Activated CD8-positive, alpha-beta memory T cell treated with anti-CD3 and anti-CD28 coated beads for 48 hours (primary cell): ENCODE measurements at regions not wholly inside any gene's neighbourhood (a gene's known extent, or its start where the extent isn't known, plus 50 kb on each side); places are given as distances from the start of the nearest gene placed in this dataset.
"Not testable (repeated sequence)": the region's sequence is repeated elsewhere in the genome, so short reads cannot be mapped to it uniquely, and the experiment has no call there.

ENCODE experiments used
- DNase-seq, 3 experiments: peaks; one replicate each; pipeline ENCODE4 v3.0.0-alpha.2; 2020; ENCODE audit warnings: low read depth in 2 of 3, low spot score in 2 of 3

- no peak for DNase-seq
Measured at GRCh38 chr16:79844603-79845002, 244.1 kb upstream of the MAF start.

GRCh38 chr16:79843631-79844043, 243.1 kb upstream of the MAF start:
- DNase-seq, result no peak

GRCh38 chr16:79843145-79843544, 242.6 kb upstream of the MAF start:
- DNase-seq, result no peak

- no peak for DNase-seq
Measured at GRCh38 chr16:79842197-79842596, 241.7 kb upstream of the MAF start.

GRCh38 chr16:79839466-79840341, 239.2 kb upstream of the MAF start:
- no peak for DNase-seq

- DNase-seq, result no peak
Measured at GRCh38 chr16:79838496-79839259, 238.1 kb upstream of the MAF start.

- DNase-seq, result no peak
Measured at GRCh38 chr16:79836144-79836543, 235.6 kb upstream of the MAF start.

GRCh38 chr16:79835194-79835593, 234.7 kb upstream of the MAF start:
- DNase-seq, result no peak

GRCh38 chr16:79834720-79835119, 234.2 kb upstream of the MAF start:
- DNase-seq, result no peak

- not testable (repeated sequence) for DNase-seq
Measured at GRCh38 chr16:79834003-79834402, 233.5 kb upstream of the MAF start.

GRCh38 chr16:79833559-79833958, 233.0 kb upstream of the MAF start:
- DNase-seq, result no peak

- DNase-seq, result no peak
Measured at GRCh38 chr16:79826732-79827475, 226.4 kb upstream of the MAF start.

- DNase-seq, result no peak
Measured at GRCh38 chr16:79825002-79825401, 224.5 kb upstream of the MAF start.

- DNase-seq, result no peak
Measured at GRCh38 chr16:79823639-79824038, 223.1 kb upstream of the MAF start.

- no peak for DNase-seq
Measured at GRCh38 chr16:79821911-79822310, 221.4 kb upstream of the MAF start.

GRCh38 chr16:79816081-79816497, 215.6 kb upstream of the MAF start:
- DNase-seq, result no peak

- no peak for DNase-seq
Measured at GRCh38 chr16:79815049-79815448, 214.5 kb upstream of the MAF start.

GRCh38 chr16:79814124-79814523, 213.6 kb upstream of the MAF start:
- no peak for DNase-seq

GRCh38 chr16:79811541-79811940, 211.0 kb upstream of the MAF start:
- no peak for DNase-seq

- no peak for DNase-seq
Measured at GRCh38 chr16:79810449-79811189, 210.1 kb upstream of the MAF start.

GRCh38 chr16:79809376-79809775, 208.8 kb upstream of the MAF start:
- no peak for DNase-seq
